ENCODE measurements at regions not wholly inside any gene's neighbourhood (a gene's known extent, or its start where the extent isn't known, plus 50 kb on each side); places are given as distances from the start of the nearest gene placed in this dataset.

- TF ChIP-seq CTCF (conservative IDR thresholded peaks at IDR 0.05; ENCODE audit: low read depth in 2 of 2) (no peak), EZH2 (IDR thresholded peaks at IDR 0.05; ENCODE audit: low read depth, unreplicated experiment) (no peak), REST (IDR thresholded peaks at IDR 0.05; ENCODE audit: unreplicated experiment) (peak; percentile 75), ZNF331 (CRISPR knock-in tag; IDR thresholded peaks at IDR 0.05; ENCODE audit: low read depth) (no peak), POLR2AphosphoS5 (IDR thresholded peaks at IDR 0.05; ENCODE audit: low read depth) (no peak), EZH2phosphoT487 (IDR thresholded peaks at IDR 0.05; ENCODE audit: unreplicated experiment) (no peak), JUNB (IDR thresholded peaks at IDR 0.05; ENCODE audit: unreplicated experiment) (no peak), ETS1 (IDR thresholded peaks at IDR 0.05) (no peak), CREB1 (CRISPR knock-in tag; IDR thresholded peaks at IDR 0.05; ENCODE audit: low read depth) (no peak), NANOG (IDR thresholded peaks at IDR 0.05; ENCODE audit: borderline replicate concordance) (no peak)
Measured at GRCh38 chr10:2232479-2232878, 495.2 kb upstream of the ADARB2 start.
